ENCODE measurements at regions not wholly inside any gene's neighbourhood (a gene's known extent, or its start where the extent isn't known, plus 50 kb on each side); places are given as distances from the start of the nearest gene placed in this dataset.

- H3K9me3 ChIP-seq (ENCODE audit: low read depth, low read length, poor library complexity, severe bottlenecking) = no peaks in the 10 kb centered on the region
- intact Hi-C loops (cut with micrococcal nuclease; ENCODE audit: unreplicated experiment) = no loop called here
- no peaks in the 10 kb centered on the region for H3K4me1 ChIP-seq (ENCODE audit: insufficient read depth, low read length, poor library complexity, severe bottlenecking)
- ChIA-PET CTCF (no interaction called here), POLR2A (ENCODE audit: low non-redundant PET) (no interaction called here)
- H3K27ac ChIP-seq (ENCODE audit: low read depth, low read length, poor library complexity, severe bottlenecking) = no peak overlapping the region
- BruUV-seq (replicated peaks) = no TSS peak
- no peak overlapping the region for H3K4me3 ChIP-seq (ENCODE audit: low read depth, low read length, poor library complexity, severe bottlenecking)
- no peaks in the 10 kb centered on the region for H3K27me3 ChIP-seq (replicated peaks; ENCODE audit: insufficient read depth, low read depth, low read length, poor library complexity)
- no peak for DNase-seq (ENCODE audit: low spot score)
- TF ChIP-seq, protein P1, sequence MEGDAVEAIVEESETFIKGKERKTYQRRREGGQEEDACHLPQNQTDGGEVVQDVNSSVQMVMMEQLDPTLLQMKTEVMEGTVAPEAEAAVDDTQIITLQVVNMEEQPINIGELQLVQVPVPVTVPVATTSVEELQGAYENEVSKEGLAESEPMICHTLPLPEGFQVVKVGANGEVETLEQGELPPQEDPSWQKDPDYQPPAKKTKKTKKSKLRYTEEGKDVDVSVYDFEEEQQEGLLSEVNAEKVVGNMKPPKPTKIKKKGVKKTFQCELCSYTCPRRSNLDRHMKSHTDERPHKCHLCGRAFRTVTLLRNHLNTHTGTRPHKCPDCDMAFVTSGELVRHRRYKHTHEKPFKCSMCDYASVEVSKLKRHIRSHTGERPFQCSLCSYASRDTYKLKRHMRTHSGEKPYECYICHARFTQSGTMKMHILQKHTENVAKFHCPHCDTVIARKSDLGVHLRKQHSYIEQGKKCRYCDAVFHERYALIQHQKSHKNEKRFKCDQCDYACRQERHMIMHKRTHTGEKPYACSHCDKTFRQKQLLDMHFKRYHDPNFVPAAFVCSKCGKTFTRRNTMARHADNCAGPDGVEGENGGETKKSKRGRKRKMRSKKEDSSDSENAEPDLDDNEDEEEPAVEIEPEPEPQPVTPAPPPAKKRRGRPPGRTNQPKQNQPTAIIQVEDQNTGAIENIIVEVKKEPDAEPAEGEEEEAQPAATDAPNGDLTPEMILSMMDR (conservative IDR thresholded peaks at IDR 0.05; ENCODE audit: low read depth, low read length) = no peak
- no peak for TF ChIP-seq EZH2 (IDR thresholded peaks at IDR 0.05; ENCODE audit: borderline replicate concordance, low read depth, low read length, poor library complexity, severe bottlenecking)
- H3K36me3 ChIP-seq (ENCODE audit: insufficient read depth, low read length, poor library complexity, severe bottlenecking) = no peaks in the 10 kb centered on the region
These were observed 384.9 kb downstream of the CENPC start for GRCh38 chr4:67160394-67160793.

GRCh38 chr4:67158666-67159065 is 386.6 kb downstream of the CENPC start:
- ChIA-PET CTCF (no interaction called here), POLR2A (ENCODE audit: low non-redundant PET) (no interaction called here)
- DNase-seq (ENCODE audit: low spot score) = no peak
- intact Hi-C loops (cut with micrococcal nuclease; ENCODE audit: unreplicated experiment) = no loop called here
- Histone ChIP-seq H3K9me3 (ENCODE audit: low read depth, low read length, poor library complexity, severe bottlenecking) (no peaks in the 10 kb centered on the region), H3K4me1 (ENCODE audit: insufficient read depth, low read length, poor library complexity, severe bottlenecking) (no peaks in the 10 kb centered on the region), H3K4me3 (ENCODE audit: low read depth, low read length, poor library complexity, severe bottlenecking) (no peak overlapping the region), H3K27me3 (replicated peaks; ENCODE audit: insufficient read depth, low read depth, low read length, poor library complexity) (no peaks in the 10 kb centered on the region), H3K36me3 (ENCODE audit: insufficient read depth, low read length, poor library complexity, severe bottlenecking) (no peaks in the 10 kb centered on the region), H3K27ac (ENCODE audit: low read depth, low read length, poor library complexity, severe bottlenecking) (no peak overlapping the region)
- TF ChIP-seq EZH2 (IDR thresholded peaks at IDR 0.05; ENCODE audit: borderline replicate concordance, low read depth, low read length, poor library complexity, severe bottlenecking) = no peak
- TF ChIP-seq, protein P1 (conservative IDR thresholded peaks at IDR 0.05; ENCODE audit: low read depth, low read length) = no peak
- BruUV-seq (replicated peaks) = no TSS peak

DNA sequence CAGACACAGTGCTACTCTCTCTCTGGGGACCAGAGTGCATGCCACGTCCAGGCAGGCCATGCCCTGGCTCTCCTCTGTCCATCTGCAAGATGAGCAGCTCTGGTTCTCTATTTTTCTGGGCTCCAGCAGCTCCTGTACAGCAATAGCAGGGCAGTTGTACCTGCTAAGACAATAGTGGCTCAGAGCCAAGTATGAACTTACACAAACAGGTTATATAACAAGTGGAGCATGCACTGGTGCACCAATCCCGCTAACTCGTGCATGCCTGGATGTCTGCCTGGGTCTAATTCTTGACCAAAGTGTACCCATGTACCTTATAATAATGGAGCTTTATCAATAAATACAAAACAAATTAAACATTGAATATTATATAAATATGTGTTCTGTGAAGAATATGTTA is 392.3 kb downstream of the CENPC start:
- no peak for DNase-seq (ENCODE audit: low spot score)
- TF ChIP-seq, protein P1 (conservative IDR thresholded peaks at IDR 0.05; ENCODE audit: low read depth, low read length) = no peak
- TF ChIP-seq EZH2 (IDR thresholded peaks at IDR 0.05; ENCODE audit: borderline replicate concordance, low read depth, low read length, poor library complexity, severe bottlenecking) = no peak
- POLR2A ChIA-PET (ENCODE audit: low non-redundant PET) = no interaction called here
- intact Hi-C loops (cut with micrococcal nuclease; ENCODE audit: unreplicated experiment) = no loop called here
- Histone ChIP-seq H3K27me3 (replicated peaks; ENCODE audit: insufficient read depth, low read depth, low read length, poor library complexity) (no peaks in the 10 kb centered on the region), H3K4me3 (ENCODE audit: low read depth, low read length, poor library complexity, severe bottlenecking) (no peak overlapping the region), H3K36me3 (ENCODE audit: insufficient read depth, low read length, poor library complexity, severe bottlenecking) (no peaks in the 10 kb centered on the region), H3K27ac (ENCODE audit: low read depth, low read length, poor library complexity, severe bottlenecking) (no peak overlapping the region), H3K9me3 (ENCODE audit: low read depth, low read length, poor library complexity, severe bottlenecking) (no peaks in the 10 kb centered on the region), H3K4me1 (ENCODE audit: insufficient read depth, low read length, poor library complexity, severe bottlenecking) (no peaks in the 10 kb centered on the region)
- no TSS peak for BruUV-seq (replicated peaks)
- CTCF ChIA-PET = no interaction called here
